ENCODE measurements at regions not wholly inside any gene's neighbourhood (a gene's known extent, or its start where the extent isn't known, plus 50 kb on each side); places are given as distances from the start of the nearest gene placed in this dataset.
"Not testable (repeated sequence)": the region's sequence is repeated elsewhere in the genome, so short reads cannot be mapped to it uniquely, and the experiment has no call there.

- H3K4me2 ChIP-seq (ENCODE audit: insufficient read depth, low read length), result no peak overlapping the region
- no peaks in the 10 kb centered on the region for H3K4me1 ChIP-seq (ENCODE audit: insufficient read depth, low read length)
- TF ChIP-seq EZH2 (IDR thresholded peaks at IDR 0.05; ENCODE audit: borderline replicate concordance, low read depth, low read length, severe bottlenecking), result no peak
- no peak for TF ChIP-seq CTCF (IDR thresholded peaks at IDR 0.05; ENCODE audit: borderline replicate concordance, extremely low read depth, low read length, poor library complexity, severe bottlenecking)
- H4K20me1 ChIP-seq (ENCODE audit: insufficient read depth, low read length), result no peaks in the 10 kb centered on the region
- no peak overlapping the region for H2AFZ ChIP-seq (ENCODE audit: low read depth, low read length)
- no peak overlapping the region for H3K27ac ChIP-seq (ENCODE audit: low read length)
- ATAC-seq (ENCODE audit: insufficient read depth, low read depth) (no peak), DNase-seq (no peak)
- H3K9ac ChIP-seq (ENCODE audit: low read depth, low read length), result no peak overlapping the region
- no peak overlapping the region for H3K4me3 ChIP-seq (ENCODE audit: low read depth in 1 of 2, low read length in 2 of 2)
- H3K9me3 ChIP-seq (ENCODE audit: insufficient read depth, low read length, severe bottlenecking), result no peaks in the 10 kb centered on the region
- no peaks in the 10 kb centered on the region for H3K79me2 ChIP-seq (ENCODE audit: insufficient read depth, low read length)
- no peaks in the 10 kb centered on the region for H3K36me3 ChIP-seq (ENCODE audit: insufficient read depth, low read length)
- no peaks in the 10 kb centered on the region for H3K27me3 ChIP-seq (ENCODE audit: insufficient read depth, low read length, poor library complexity)
These were observed 264.9 kb downstream of the MEX3B start for GRCh38 chr15:81780966-81781365.

DNA sequence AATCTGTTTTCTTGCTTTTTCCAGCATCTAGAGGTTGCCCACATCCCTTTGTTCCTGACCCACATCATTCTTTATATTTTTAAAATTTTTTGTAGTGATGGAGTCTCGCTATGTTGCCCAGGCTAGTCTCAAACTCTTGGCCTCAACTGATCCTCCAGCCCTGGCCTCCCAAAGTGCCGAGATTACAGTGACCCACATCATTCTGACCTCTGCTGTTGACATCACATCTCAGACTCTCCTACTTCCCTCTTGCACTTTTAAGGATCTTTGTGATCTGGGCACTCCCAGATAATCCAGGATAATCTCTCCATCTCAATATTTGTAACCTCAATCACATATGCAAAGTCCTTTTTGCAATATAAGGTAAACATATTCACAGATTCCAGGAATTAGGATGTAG is 266.6 kb downstream of the MEX3B start:
- Histone ChIP-seq H4K20me1 (ENCODE audit: insufficient read depth, low read length) (no peaks in the 10 kb centered on the region), H3K36me3 (ENCODE audit: insufficient read depth, low read length) (no peaks in the 10 kb centered on the region), H3K9me3 (ENCODE audit: insufficient read depth, low read length, severe bottlenecking) (no peaks in the 10 kb centered on the region), H3K9ac (ENCODE audit: low read depth, low read length) (no peak overlapping the region), H3K27ac (ENCODE audit: low read length) (no peak overlapping the region), H3K79me2 (ENCODE audit: insufficient read depth, low read length) (no peaks in the 10 kb centered on the region), H3K4me3 (ENCODE audit: low read depth in 1 of 2, low read length in 2 of 2) (no peak overlapping the region), H2AFZ (ENCODE audit: low read depth, low read length) (no peak overlapping the region), H3K4me2 (ENCODE audit: insufficient read depth, low read length) (no peak overlapping the region), H3K4me1 (ENCODE audit: insufficient read depth, low read length) (no peaks in the 10 kb centered on the region), H3K27me3 (ENCODE audit: insufficient read depth, low read length, poor library complexity) (no peaks in the 10 kb centered on the region)
- TF ChIP-seq EZH2 (IDR thresholded peaks at IDR 0.05; ENCODE audit: borderline replicate concordance, low read depth, low read length, severe bottlenecking), result no peak
- no peak for TF ChIP-seq CTCF (IDR thresholded peaks at IDR 0.05; ENCODE audit: borderline replicate concordance, extremely low read depth, low read length, poor library complexity, severe bottlenecking)
- DNase-seq, result no peak
- ATAC-seq (ENCODE audit: insufficient read depth, low read depth), result no peak

DNA sequence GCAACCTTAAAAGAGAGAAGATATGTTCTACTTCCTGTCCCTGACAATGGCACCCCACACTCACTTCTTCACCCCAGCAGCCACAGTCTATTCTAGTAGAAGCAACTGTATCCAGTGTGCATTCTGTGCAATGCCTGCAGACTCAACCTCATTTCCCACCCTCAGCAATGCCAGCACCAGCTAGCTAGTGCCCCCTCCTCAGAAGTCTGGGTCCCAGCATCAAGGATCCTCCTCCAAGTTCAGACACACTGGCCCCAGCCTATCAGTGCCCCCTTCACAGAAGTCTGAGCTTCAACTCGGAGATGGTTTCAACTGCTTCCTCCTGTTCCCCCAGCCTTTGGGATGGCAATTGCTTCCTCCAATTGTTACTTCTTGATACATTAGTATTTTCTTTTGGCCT is 268.3 kb downstream of the MEX3B start:
- no peak for ATAC-seq (ENCODE audit: insufficient read depth, low read depth)
- Histone ChIP-seq H3K9ac (ENCODE audit: low read depth, low read length) (no peak overlapping the region), H3K36me3 (ENCODE audit: insufficient read depth, low read length) (no peaks in the 10 kb centered on the region), H3K27ac (ENCODE audit: low read length) (no peak overlapping the region), H3K4me3 (ENCODE audit: low read depth in 1 of 2, low read length in 2 of 2) (no peak overlapping the region), H3K4me2 (ENCODE audit: insufficient read depth, low read length) (no peak overlapping the region), H2AFZ (ENCODE audit: low read depth, low read length) (no peak overlapping the region), H3K27me3 (ENCODE audit: insufficient read depth, low read length, poor library complexity) (no peaks in the 10 kb centered on the region), H3K4me1 (ENCODE audit: insufficient read depth, low read length) (no peaks in the 10 kb centered on the region), H3K79me2 (ENCODE audit: insufficient read depth, low read length) (no peaks in the 10 kb centered on the region), H4K20me1 (ENCODE audit: insufficient read depth, low read length) (no peaks in the 10 kb centered on the region), H3K9me3 (ENCODE audit: insufficient read depth, low read length, severe bottlenecking) (no peaks in the 10 kb centered on the region)
- no peak for TF ChIP-seq CTCF (IDR thresholded peaks at IDR 0.05; ENCODE audit: borderline replicate concordance, extremely low read depth, low read length, poor library complexity, severe bottlenecking)
- TF ChIP-seq EZH2 (IDR thresholded peaks at IDR 0.05; ENCODE audit: borderline replicate concordance, low read depth, low read length, severe bottlenecking), result no peak
- no peak for DNase-seq

- Histone ChIP-seq H3K36me3 (ENCODE audit: insufficient read depth, low read length) (no peaks in the 10 kb centered on the region), H3K27ac (ENCODE audit: low read length) (no peak overlapping the region), H3K4me1 (ENCODE audit: insufficient read depth, low read length) (no peaks in the 10 kb centered on the region), H3K79me2 (ENCODE audit: insufficient read depth, low read length) (no peaks in the 10 kb centered on the region), H2AFZ (ENCODE audit: low read depth, low read length) (no peak overlapping the region), H3K9me3 (ENCODE audit: insufficient read depth, low read length, severe bottlenecking) (no peaks in the 10 kb centered on the region), H3K4me3 (ENCODE audit: low read depth in 1 of 2, low read length in 2 of 2) (no peak overlapping the region), H3K4me2 (ENCODE audit: insufficient read depth, low read length) (no peak overlapping the region), H3K9ac (ENCODE audit: low read depth, low read length) (no peak overlapping the region), H3K27me3 (ENCODE audit: insufficient read depth, low read length, poor library complexity) (no peaks in the 10 kb centered on the region), H4K20me1 (ENCODE audit: insufficient read depth, low read length) (no peaks in the 10 kb centered on the region)
- no peak for TF ChIP-seq EZH2 (IDR thresholded peaks at IDR 0.05; ENCODE audit: borderline replicate concordance, low read depth, low read length, severe bottlenecking)
- no peak for TF ChIP-seq CTCF (IDR thresholded peaks at IDR 0.05; ENCODE audit: borderline replicate concordance, extremely low read depth, low read length, poor library complexity, severe bottlenecking)
- no peak for DNase-seq
- no peak for ATAC-seq (ENCODE audit: insufficient read depth, low read depth)
These were observed 268.8 kb downstream of the MEX3B start for GRCh38 chr15:81776976-81777375.

GRCh38 chr15:81775779-81776178 is 270.0 kb downstream of the MEX3B start:
- H2AFZ ChIP-seq (ENCODE audit: low read depth, low read length); ATAC-seq (ENCODE audit: insufficient read depth, low read depth); H3K36me3 ChIP-seq (ENCODE audit: insufficient read depth, low read length); H3K9me3 ChIP-seq (ENCODE audit: insufficient read depth, low read length, severe bottlenecking); H3K4me3 ChIP-seq (ENCODE audit: low read depth in 1 of 2, low read length in 2 of 2); H3K4me2 ChIP-seq (ENCODE audit: insufficient read depth, low read length); H3K27ac ChIP-seq (ENCODE audit: low read length); H3K9ac ChIP-seq (ENCODE audit: low read depth, low read length); H4K20me1 ChIP-seq (ENCODE audit: insufficient read depth, low read length); DNase-seq; H3K79me2 ChIP-seq (ENCODE audit: insufficient read depth, low read length); H3K27me3 ChIP-seq (ENCODE audit: insufficient read depth, low read length, poor library complexity); H3K4me1 ChIP-seq (ENCODE audit: insufficient read depth, low read length): not testable (repeated sequence)

All from DND-41 (cell line).